ENCODE measurements at regions not wholly inside any gene's neighbourhood (a gene's known extent, or its start where the extent isn't known, plus 50 kb on each side); places are given as distances from the start of the nearest gene placed in this dataset.

GRCh38 chr2:12087671-12088380 is 341.4 kb downstream of the LPIN1 start:
- Mint-ChIP-seq H3K9me3 (ENCODE audit: low read depth) (no peaks in the 10 kb centered on the region), H3K4me1 (ENCODE audit: low read depth) (peaks cover 2% of the 10 kb centered on the region), H3K27ac (no peak overlapping the region), H3K4me3 (ENCODE audit: low read depth) (no peak overlapping the region), H3K27me3 (peaks cover 10% of the 10 kb centered on the region), H3K36me3 (ENCODE audit: insufficient read depth) (no peaks in the 10 kb centered on the region)
- DNase-seq (ENCODE audit: low spot score, unreplicated experiment), result no peak
- TF ChIP-seq CTCF (IDR thresholded peaks at IDR 0.05; ENCODE audit: unreplicated experiment), result no peak

GRCh38 chr2:12089001-12089400 is 342.6 kb downstream of the LPIN1 start:
- no peaks in the 10 kb centered on the region for H3K9me3 Mint-ChIP-seq (ENCODE audit: low read depth)
- H3K4me1 Mint-ChIP-seq (ENCODE audit: low read depth), result peaks cover 2% of the 10 kb centered on the region
- H3K27ac Mint-ChIP-seq, result no peak overlapping the region
- no peaks in the 10 kb centered on the region for H3K36me3 Mint-ChIP-seq (ENCODE audit: insufficient read depth)
- no peak overlapping the region for H3K4me3 Mint-ChIP-seq (ENCODE audit: low read depth)
- DNase-seq (ENCODE audit: low spot score, unreplicated experiment), result no peak
- H3K27me3 Mint-ChIP-seq, result no peaks in the 10 kb centered on the region
- no peak for TF ChIP-seq CTCF (IDR thresholded peaks at IDR 0.05; ENCODE audit: unreplicated experiment)

GRCh38 chr2:12089496-12089895 is 343.1 kb downstream of the LPIN1 start:
- DNase-seq (ENCODE audit: low spot score, unreplicated experiment), result no peak
- no peak overlapping the region for H3K4me3 Mint-ChIP-seq (ENCODE audit: low read depth)
- no peak overlapping the region for H3K27ac Mint-ChIP-seq
- no peaks in the 10 kb centered on the region for H3K27me3 Mint-ChIP-seq
- H3K4me1 Mint-ChIP-seq (ENCODE audit: low read depth), result peaks cover 2% of the 10 kb centered on the region
- no peak for TF ChIP-seq CTCF (IDR thresholded peaks at IDR 0.05; ENCODE audit: unreplicated experiment)
- no peaks in the 10 kb centered on the region for H3K36me3 Mint-ChIP-seq (ENCODE audit: insufficient read depth)
- no peaks in the 10 kb centered on the region for H3K9me3 Mint-ChIP-seq (ENCODE audit: low read depth)

- H3K9me3 Mint-ChIP-seq (ENCODE audit: low read depth), result no peaks in the 10 kb centered on the region
- no peak for TF ChIP-seq CTCF (IDR thresholded peaks at IDR 0.05; ENCODE audit: unreplicated experiment)
- H3K36me3 Mint-ChIP-seq (ENCODE audit: insufficient read depth), result no peaks in the 10 kb centered on the region
- H3K4me1 Mint-ChIP-seq (ENCODE audit: low read depth), result peaks cover 2% of the 10 kb centered on the region
- no peak overlapping the region for H3K4me3 Mint-ChIP-seq (ENCODE audit: low read depth)
- DNase-seq (ENCODE audit: low spot score, unreplicated experiment), result no peak
- no peaks in the 10 kb centered on the region for H3K27me3 Mint-ChIP-seq
- H3K27ac Mint-ChIP-seq, result no peak overlapping the region
Measured at GRCh38 chr2:12090072-12090471, 343.6 kb downstream of the LPIN1 start.

GRCh38 chr2:12090590-12090989 is 344.2 kb downstream of the LPIN1 start:
- Mint-ChIP-seq H3K27ac (no peak overlapping the region), H3K27me3 (no peaks in the 10 kb centered on the region), H3K36me3 (ENCODE audit: insufficient read depth) (no peaks in the 10 kb centered on the region), H3K4me3 (ENCODE audit: low read depth) (no peak overlapping the region), H3K9me3 (ENCODE audit: low read depth) (no peaks in the 10 kb centered on the region), H3K4me1 (ENCODE audit: low read depth) (peaks cover 2% of the 10 kb centered on the region)
- no peak for TF ChIP-seq CTCF (IDR thresholded peaks at IDR 0.05; ENCODE audit: unreplicated experiment)
- no peak for DNase-seq (ENCODE audit: low spot score, unreplicated experiment)

Data from progenitor cell of endocrine pancreas (in vitro differentiated cells).